ENCODE measurements at regions not wholly inside any gene's neighbourhood (a gene's known extent, or its start where the extent isn't known, plus 50 kb on each side); places are given as distances from the start of the nearest gene placed in this dataset.

DNA sequence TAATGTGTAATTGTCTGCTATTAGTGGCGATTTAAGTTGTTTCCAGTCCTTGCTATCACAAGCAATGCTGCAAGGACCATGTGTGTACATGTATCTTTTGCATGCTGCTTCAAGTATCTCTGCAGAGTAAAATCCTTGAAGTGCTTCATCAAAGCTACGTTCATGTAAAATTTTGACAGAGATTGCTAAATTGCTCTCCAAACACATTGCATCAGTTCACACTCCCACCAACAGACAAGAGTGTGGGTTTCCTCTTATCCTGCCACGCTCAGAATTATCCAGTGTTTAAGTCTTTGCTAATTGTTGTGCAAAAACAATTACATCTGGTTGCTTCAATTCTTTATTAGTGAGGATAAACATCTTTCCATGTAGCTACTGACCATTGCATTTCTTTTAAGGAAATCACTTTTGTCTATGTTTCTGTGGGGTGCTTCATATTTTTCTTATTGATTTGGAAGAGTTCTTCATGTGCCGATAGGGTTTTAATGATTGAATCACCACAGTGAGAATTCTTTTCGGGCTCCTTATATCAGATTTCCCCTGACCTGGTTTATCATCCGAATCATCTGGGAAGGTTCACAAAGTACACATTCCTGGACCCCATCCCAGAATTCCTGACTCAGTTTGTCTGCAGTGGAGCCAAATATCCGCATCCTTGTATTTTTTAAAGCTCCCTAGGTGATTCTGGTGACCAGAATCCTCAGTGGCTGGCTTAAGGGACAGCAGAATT, 56.3 kb upstream of the GALNT2 start:
- DNase-seq (ENCODE audit: low read depth), result no peak
- no peak for TF ChIP-seq CTCF (IDR thresholded peaks at IDR 0.05; ENCODE audit: insufficient read depth, low read depth, low read length, missing control alignments)
- no peak overlapping the region for H3K4me3 ChIP-seq (ENCODE audit: low read length)

DNA sequence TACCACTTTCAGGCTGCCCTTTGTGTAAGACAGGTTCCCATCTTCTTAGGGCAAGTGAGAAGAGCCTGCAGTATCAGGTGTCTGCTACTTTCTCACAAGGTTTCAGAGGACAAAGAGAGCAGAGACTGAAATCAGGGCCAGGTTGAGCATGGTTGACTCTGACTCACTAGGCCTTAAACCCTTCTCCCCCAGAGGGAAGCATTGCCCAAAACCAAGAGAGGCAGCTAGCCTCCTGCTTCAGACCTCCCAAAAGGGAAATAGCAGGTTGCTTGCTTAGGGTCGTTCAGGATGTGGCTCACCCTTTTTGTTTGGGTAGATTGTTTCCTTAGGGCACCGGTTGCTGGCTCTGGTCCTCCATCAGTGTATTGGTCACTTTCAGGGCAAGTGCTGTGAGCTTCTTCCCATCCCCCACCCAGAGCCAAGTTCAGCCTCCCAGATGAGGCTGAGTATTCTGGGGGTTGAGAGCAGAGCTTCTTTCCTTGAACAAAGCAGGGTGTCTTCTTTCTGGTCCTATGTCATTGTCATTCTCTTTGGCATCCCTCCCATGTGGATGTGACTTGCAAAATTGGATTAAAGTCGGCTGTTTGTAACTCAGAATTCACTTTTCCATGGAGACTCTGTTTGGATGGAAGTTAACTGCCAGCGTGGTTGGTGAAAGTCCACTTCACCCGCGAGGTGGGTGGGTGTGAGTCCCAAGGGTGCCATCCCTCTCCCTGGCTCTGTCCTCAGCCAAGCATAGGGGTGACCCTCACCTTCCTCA, 55.5 kb upstream of the GALNT2 start:
- DNase-seq (ENCODE audit: low read depth), result no peak
- TF ChIP-seq CTCF (IDR thresholded peaks at IDR 0.05; ENCODE audit: insufficient read depth, low read depth, low read length, missing control alignments), result no peak
- no peak overlapping the region for H3K4me3 ChIP-seq (ENCODE audit: low read length)

GRCh38 chr1:230012093-230012393, 55.0 kb upstream of the GALNT2 start:
- DNase-seq (ENCODE audit: low read depth), result no peak
- TF ChIP-seq CTCF (IDR thresholded peaks at IDR 0.05; ENCODE audit: insufficient read depth, low read depth, low read length, missing control alignments), result no peak
- no peak overlapping the region for H3K4me3 ChIP-seq (ENCODE audit: low read length)

GRCh38 chr1:230012741-230013140, 54.3 kb upstream of the GALNT2 start:
- TF ChIP-seq CTCF (IDR thresholded peaks at IDR 0.05; ENCODE audit: insufficient read depth, low read depth, low read length, missing control alignments), result no peak
- no peak for DNase-seq (ENCODE audit: low read depth)
- H3K4me3 ChIP-seq (ENCODE audit: low read length), result no peak overlapping the region

GRCh38 chr1:230016159-230016558, 50.9 kb upstream of the GALNT2 start:
- DNase-seq (ENCODE audit: low read depth), result no peak
- no peak overlapping the region for H3K4me3 ChIP-seq (ENCODE audit: low read length)
- TF ChIP-seq CTCF (IDR thresholded peaks at IDR 0.05; ENCODE audit: insufficient read depth, low read depth, low read length, missing control alignments), result no peak
